DND-41 (cell line): ENCODE measurements at regions not wholly inside any gene's neighbourhood (a gene's known extent, or its start where the extent isn't known, plus 50 kb on each side); places are given as distances from the start of the nearest gene placed in this dataset.

Experiments
- CTCF ChIP-seq: IDR thresholded peaks from 2 replicates; pipeline ENCODE4 v1.5.1; 2012; ENCODE audit warnings: borderline replicate concordance, low read length, moderate library complexity, mild to moderate bottlenecking; ENCODE audit not compliant: poor library complexity, severe bottlenecking; ENCODE audit errors: extremely low read depth
- EZH2 ChIP-seq: IDR thresholded peaks from 3 replicates; pipeline ENCODE4 v1.6.1; 2012; ENCODE audit warnings: borderline replicate concordance, low read depth, mild to moderate bottlenecking, moderate library complexity, low read length, inconsistent platforms; ENCODE audit not compliant: severe bottlenecking

GRCh38 chr9:88816591-88816990 lies 174.7 kb upstream of the S1PR3 start:
- no peak for TF ChIP-seq CTCF
- TF ChIP-seq EZH2, result no peak
